ENCODE measurements at regions not wholly inside any gene's neighbourhood (a gene's known extent, or its start where the extent isn't known, plus 50 kb on each side); places are given as distances from the start of the nearest gene placed in this dataset.

- no peak for TF ChIP-seq CTCF (IDR thresholded peaks at IDR 0.05)
- Histone ChIP-seq H3K36me3 (replicated peaks in 1 of 2; ENCODE audit: control insufficient read depth in 1 of 2, insufficient read depth in 2 of 2, low read length in 2 of 2) (no peaks in the 10 kb centered on the region), H2AFZ (ENCODE audit: insufficient read depth, low read depth, low read length, poor library complexity, severe bottlenecking) (no peak overlapping the region), H3K9ac (ENCODE audit: insufficient read depth, low read length, poor library complexity, severe bottlenecking) (no peak overlapping the region), H3K27me3 (ENCODE audit: control insufficient read depth in 2 of 2, insufficient read depth in 2 of 2, low read length in 2 of 2) (no peaks in the 10 kb centered on the region), H4K20me1 (ENCODE audit: insufficient read depth, low read length) (no peaks in the 10 kb centered on the region), H3K27ac (ENCODE audit: low read depth in 1 of 2, low read length in 2 of 2) (no peak overlapping the region), H3K9me3 (replicated peaks in 1 of 2; ENCODE audit: control insufficient read depth in 1 of 2, insufficient read depth in 1 of 2, low read length in 2 of 2) (no peaks in the 10 kb centered on the region), H3K4me1 (ENCODE audit: control insufficient read depth in 1 of 2, insufficient read depth in 2 of 2, low read length in 2 of 2) (no peaks in the 10 kb centered on the region), H3K4me2 (replicated peaks; ENCODE audit: extremely low read depth, low read length, poor library complexity, severe bottlenecking) (no peak overlapping the region), H3K79me2 (ENCODE audit: insufficient read depth, low read length) (no peaks in the 10 kb centered on the region), H3K4me3 (replicated peaks in 1 of 3; ENCODE audit: low read depth in 2 of 3, low read length in 3 of 3) (no peak overlapping the region)
- Mint-ChIP-seq H3K9me3 (peaks cover 0 to 2% (median 0%) of the 10 kb centered on the region in 7 donors), H3K27me3 (ENCODE audit: low read depth in 3 of 3) (peaks cover 0 to 4% (median 0%) of the 10 kb centered on the region in 3 donors), H3K27ac (no peak overlapping the region), H3K36me3 (no peaks in the 10 kb centered on the region), H3K4me1 (no peaks in the 10 kb centered on the region), H3K4me3 (no peak overlapping the region)
- intact Hi-C loops (cut with micrococcal nuclease): no loop called here
- no peak for DNase-seq
- WGBS (ENCODE audit: insufficient coverage): no CpG with 5 or more reads among the region's 2 CpGs
Observed at GRCh38 chr4:176927664-176928063, 134.9 kb upstream of the VEGFC start.

- Histone ChIP-seq H3K4me2 (replicated peaks; ENCODE audit: extremely low read depth, low read length, poor library complexity, severe bottlenecking) (no peak overlapping the region), H4K20me1 (ENCODE audit: insufficient read depth, low read length) (no peaks in the 10 kb centered on the region), H3K27me3 (ENCODE audit: control insufficient read depth in 2 of 2, insufficient read depth in 2 of 2, low read length in 2 of 2) (no peaks in the 10 kb centered on the region), H3K36me3 (replicated peaks in 1 of 2; ENCODE audit: control insufficient read depth in 1 of 2, insufficient read depth in 2 of 2, low read length in 2 of 2) (no peaks in the 10 kb centered on the region), H2AFZ (ENCODE audit: insufficient read depth, low read depth, low read length, poor library complexity, severe bottlenecking) (no peak overlapping the region), H3K4me1 (ENCODE audit: control insufficient read depth in 1 of 2, insufficient read depth in 2 of 2, low read length in 2 of 2) (no peaks in the 10 kb centered on the region), H3K9me3 (replicated peaks in 1 of 2; ENCODE audit: control insufficient read depth in 1 of 2, insufficient read depth in 1 of 2, low read length in 2 of 2) (no peaks in the 10 kb centered on the region), H3K27ac (ENCODE audit: low read depth in 1 of 2, low read length in 2 of 2) (no peak overlapping the region), H3K79me2 (ENCODE audit: insufficient read depth, low read length) (no peaks in the 10 kb centered on the region), H3K9ac (ENCODE audit: insufficient read depth, low read length, poor library complexity, severe bottlenecking) (no peak overlapping the region), H3K4me3 (replicated peaks in 1 of 3; ENCODE audit: low read depth in 2 of 3, low read length in 3 of 3) (no peak overlapping the region)
- Mint-ChIP-seq H3K4me3 (no peak overlapping the region), H3K4me1 (no peaks in the 10 kb centered on the region), H3K27me3 (ENCODE audit: low read depth in 3 of 3) (no peaks in the 10 kb centered on the region), H3K36me3 (no peaks in the 10 kb centered on the region), H3K9me3 (peaks cover 0 to 6% (median 0%) of the 10 kb centered on the region in 7 donors), H3K27ac (no peak overlapping the region)
- no peak for DNase-seq
- WGBS (ENCODE audit: insufficient coverage): no CpG with 5 or more reads among the region's 4 CpGs
- TF ChIP-seq CTCF (IDR thresholded peaks at IDR 0.05): no peak
- intact Hi-C loops (cut with micrococcal nuclease): no loop called here
Observed at GRCh38 chr4:176939445-176939844, 146.7 kb upstream of the VEGFC start.

All from CD14-positive monocyte (primary cell).